Chondrocyte (in vitro differentiated cells): ENCODE measurements at regions not wholly inside any gene's neighbourhood (a gene's known extent, or its start where the extent isn't known, plus 50 kb on each side); places are given as distances from the start of the nearest gene placed in this dataset.
A peak's percentile ranks its signal among the peaks of the same experiment; 100 is the strongest.

ENCODE experiments used
- DNase-seq: peaks from one replicate; pipeline ENCODE4 v3.0.0; 2021; ENCODE audit warnings: mixed read lengths, low spot score
- H3K27ac Mint-ChIP-seq: one replicate; pipeline ENCODE4 v1.8.0; 2021; ENCODE audit warnings: mild to moderate bottlenecking, moderate library complexity, mixed read lengths; ENCODE audit not compliant: unreplicated experiment
- H3K27me3 Mint-ChIP-seq: 2 replicates; pipeline ENCODE4 v1.8.0; 2021; ENCODE audit warnings: low read depth, mixed read lengths
- H3K36me3 Mint-ChIP-seq: 2 replicates; pipeline ENCODE4 v1.8.0; 2021; ENCODE audit warnings: low read depth, mixed read lengths
- H3K4me1 Mint-ChIP-seq: 2 replicates; pipeline ENCODE4 v1.8.0; 2021; ENCODE audit warnings: low read depth, mild to moderate bottlenecking, mixed read lengths
- H3K4me3 Mint-ChIP-seq: one replicate; pipeline ENCODE4 v1.8.0; 2021; ENCODE audit warnings: mild to moderate bottlenecking, moderate library complexity, mixed read lengths; ENCODE audit not compliant: unreplicated experiment
- H3K9me3 Mint-ChIP-seq: 2 replicates; pipeline ENCODE4 v1.8.0; 2021; ENCODE audit warnings: low read depth, mixed read lengths
- CTCF ChIP-seq: fragments of 200-600 bp; sonication (generic); IDR thresholded peaks from 2 replicates; pipeline ENCODE4 v1.5.0; 2021; ENCODE audit warnings: antibody characterized with exemption, mild to moderate bottlenecking, moderate library complexity

GRCh38 chr1:234728740-234729139 lies 118.8 kb upstream of the IRF2BP2 start:
- no peak overlapping the region for H3K4me3 Mint-ChIP-seq
- no peaks in the 10 kb centered on the region for H3K27me3 Mint-ChIP-seq
- DNase-seq: no peak
- no peak overlapping the region for H3K27ac Mint-ChIP-seq
- no peak for TF ChIP-seq CTCF
- no peaks in the 10 kb centered on the region for H3K36me3 Mint-ChIP-seq
- H3K9me3 Mint-ChIP-seq: no peaks in the 10 kb centered on the region
- peaks cover 52% of the 10 kb centered on the region for H3K4me1 Mint-ChIP-seq

- peaks cover 67% of the 10 kb centered on the region for H3K4me1 Mint-ChIP-seq
- H3K27me3 Mint-ChIP-seq: no peaks in the 10 kb centered on the region
- no peak for DNase-seq
- no peaks in the 10 kb centered on the region for H3K9me3 Mint-ChIP-seq
- H3K4me3 Mint-ChIP-seq: no peak overlapping the region
- TF ChIP-seq CTCF: no peak
- no peaks in the 10 kb centered on the region for H3K36me3 Mint-ChIP-seq
- peak overlapping the region; percentile 100 for H3K27ac Mint-ChIP-seq
These were observed 117.3 kb upstream of the IRF2BP2 start for GRCh38 chr1:234727018-234727940.

GRCh38 chr1:234726359-234726943 lies 116.5 kb upstream of the IRF2BP2 start:
- Mint-ChIP-seq H3K36me3 (no peaks in the 10 kb centered on the region), H3K4me3 (no peak overlapping the region), H3K4me1 (peaks cover 73% of the 10 kb centered on the region), H3K27me3 (no peaks in the 10 kb centered on the region), H3K27ac (peak overlapping the region; percentile 100), H3K9me3 (no peaks in the 10 kb centered on the region)
- peak; percentile 28 for TF ChIP-seq CTCF
- DNase-seq: no peak

- no peak for DNase-seq
- peak overlapping the region; percentile 100 for H3K27ac Mint-ChIP-seq
These were observed 115.5 kb upstream of the IRF2BP2 start for GRCh38 chr1:234725177-234726132.

More at GRCh38 chr1:234725177-234726132, 115.5 kb upstream of the IRF2BP2 start:
- no peak overlapping the region for H3K4me3 Mint-ChIP-seq
- H3K36me3 Mint-ChIP-seq: no peaks in the 10 kb centered on the region
- no peaks in the 10 kb centered on the region for H3K9me3 Mint-ChIP-seq
- TF ChIP-seq CTCF: no peak
- H3K4me1 Mint-ChIP-seq: peaks cover 77% of the 10 kb centered on the region
- H3K27me3 Mint-ChIP-seq: no peaks in the 10 kb centered on the region
